Ovary (tissue), 7 donors: ENCODE measurements at regions not wholly inside any gene's neighbourhood (a gene's known extent, or its start where the extent isn't known, plus 50 kb on each side); places are given as distances from the start of the nearest gene placed in this dataset.
"Not testable (repeated sequence)": the region's sequence is repeated elsewhere in the genome, so short reads cannot be mapped to it uniquely, and the experiment has no call there.

ENCODE experiments used
- DNase-seq, 5 donors: peaks; one replicate each; pipeline ENCODE4 v3.0.0-alpha.2; 2019 to 2020
- H3K27ac ChIP-seq, 2 donors: fragments of 200-600 bp; one replicate each; pipeline versions ENCODE4 v1.5.1 to v1.8.0; 2019 to 2022
- H3K27me3 ChIP-seq: fragments of 200-600 bp; one replicate; pipeline ENCODE4 v1.8.0; 2022
- H3K36me3 ChIP-seq: fragments of 200-600 bp; sonication (generic); one replicate; pipeline ENCODE4 v1.5.1; 2019
- H3K4me1 ChIP-seq: one replicate; pipeline ENCODE4 v1.8.1; 2013; ENCODE audit warnings: mild to moderate bottlenecking, moderate library complexity; ENCODE audit not compliant: insufficient read depth
- H3K4me3 ChIP-seq: fragments of 200-600 bp; sonication (generic); one replicate; pipeline ENCODE4 v1.5.1; 2017
- H3K9me3 ChIP-seq, 2 donors: fragments of 200-600 bp in 1 of 2; sonication (generic) in 1 of 2; one replicate each; pipeline versions ENCODE4 v1.5.1 to v1.8.1; 2013 to 2019; ENCODE audit warnings: mild to moderate bottlenecking in 1 of 2, moderate library complexity in 1 of 2
- EP300 ChIP-seq: sonication (generic); formaldehyde crosslinking; IDR thresholded peaks from one replicate; pipeline ENCODE4 v1.6.1; 2017; ENCODE audit warnings: antibody characterized with exemption
- POLR2A ChIP-seq: fragments of 450-650 bp; IDR thresholded peaks from one replicate; pipeline ENCODE4 v1.6.1; 2017; ENCODE audit warnings: antibody characterized with exemption, mild to moderate bottlenecking, moderate library complexity
- WGBS, 3 donors: extraction: QIAGEN DNeasy Blood & Tissue Kit in 1 of 3; methylation state at CpG; one replicate each; pipeline versions ENCODE4 v1.1.5 to v1.1.7; 2013 to 2017; 5-methylcytosine and 5-hydroxymethylcytosine counted together
- intact Hi-C, 4 donors: fragments of 100-400 bp; cut with DNase I; formaldehyde crosslinking; loops; one replicate each; pipeline versions ENCODE4 v1.11.0 to v1.15.1; 2022 to 2023
- TF ChIP-seq, protein P1 (sequence below), 3 donors: fragments of 450-650 bp in 2 of 3; fragments of 200-600 bp in 1 of 3; IDR thresholded peaks; one replicate each; pipeline versions ENCODE4 v1.5.1 to v1.8.0; 2016 to 2022; ENCODE audit warnings: antibody characterized with exemption in 3 of 3, mild to moderate bottlenecking in 1 of 3
- donor health status: DM: no; HTN: no; CAD: no; lungs with moderate emphysema.
- donor health status: DM: no; HTN: no; CAD: no.
- donor health status: Bipolar disorder and iron deficiency.
- donor health status: DM: no; HTN: no; CAD: no.
- donor health status: DM: yes; HTN: yes; CAD: no.

DNA sequence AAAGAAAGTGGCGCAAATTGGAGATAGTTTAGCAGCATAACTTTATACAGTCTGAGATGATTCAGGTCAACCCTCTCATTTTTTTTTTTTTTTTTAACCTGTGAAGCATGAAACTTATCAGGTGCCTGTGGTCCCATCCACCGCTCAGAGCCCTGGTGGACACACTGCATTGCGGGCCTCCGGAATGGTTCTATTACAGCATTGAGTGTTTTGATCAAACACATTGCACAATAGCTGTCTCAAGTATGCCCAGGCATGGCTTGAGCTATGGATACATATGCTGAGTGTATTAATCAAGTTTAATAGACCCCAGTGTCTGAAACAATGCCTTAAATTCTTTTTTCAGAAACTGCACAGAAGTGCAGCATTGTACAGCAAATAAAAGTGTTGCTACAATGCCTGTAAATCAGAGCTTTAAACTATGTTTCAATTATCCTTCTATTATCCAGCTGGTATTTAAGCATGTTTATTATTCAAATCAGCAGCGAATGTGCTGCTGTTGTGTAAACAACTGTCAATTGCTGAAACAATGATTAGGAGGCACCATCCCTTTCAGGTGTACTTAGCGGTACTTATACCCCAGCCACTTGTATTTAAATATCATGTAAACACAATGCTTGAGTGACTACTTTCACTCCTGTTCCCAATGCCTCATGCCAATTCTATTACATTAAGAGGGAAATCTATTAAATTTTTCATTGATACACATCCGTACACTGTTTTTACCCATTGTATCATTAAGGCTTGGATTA lies 456.6 kb downstream of the RPS6KC1 start:
- H3K36me3 ChIP-seq = no peaks in the 10 kb centered on the region
- no peak for DNase-seq
- no peaks in the 10 kb centered on the region for H3K9me3 ChIP-seq
- H3K4me1 ChIP-seq = no peaks in the 10 kb centered on the region
- H3K27me3 ChIP-seq = no peaks in the 10 kb centered on the region
- no peak overlapping the region for H3K27ac ChIP-seq
- WGBS, 3 donors = 72 to 73% (median 73%) methylated on average over 7 of the region's 7 CpGs
- TF ChIP-seq, protein P1, sequence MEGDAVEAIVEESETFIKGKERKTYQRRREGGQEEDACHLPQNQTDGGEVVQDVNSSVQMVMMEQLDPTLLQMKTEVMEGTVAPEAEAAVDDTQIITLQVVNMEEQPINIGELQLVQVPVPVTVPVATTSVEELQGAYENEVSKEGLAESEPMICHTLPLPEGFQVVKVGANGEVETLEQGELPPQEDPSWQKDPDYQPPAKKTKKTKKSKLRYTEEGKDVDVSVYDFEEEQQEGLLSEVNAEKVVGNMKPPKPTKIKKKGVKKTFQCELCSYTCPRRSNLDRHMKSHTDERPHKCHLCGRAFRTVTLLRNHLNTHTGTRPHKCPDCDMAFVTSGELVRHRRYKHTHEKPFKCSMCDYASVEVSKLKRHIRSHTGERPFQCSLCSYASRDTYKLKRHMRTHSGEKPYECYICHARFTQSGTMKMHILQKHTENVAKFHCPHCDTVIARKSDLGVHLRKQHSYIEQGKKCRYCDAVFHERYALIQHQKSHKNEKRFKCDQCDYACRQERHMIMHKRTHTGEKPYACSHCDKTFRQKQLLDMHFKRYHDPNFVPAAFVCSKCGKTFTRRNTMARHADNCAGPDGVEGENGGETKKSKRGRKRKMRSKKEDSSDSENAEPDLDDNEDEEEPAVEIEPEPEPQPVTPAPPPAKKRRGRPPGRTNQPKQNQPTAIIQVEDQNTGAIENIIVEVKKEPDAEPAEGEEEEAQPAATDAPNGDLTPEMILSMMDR (IDR thresholded peaks at IDR 0.05) = no peak
- TF ChIP-seq POLR2A (no peak), EP300 (no peak)
- no peak overlapping the region for H3K4me3 ChIP-seq
- intact Hi-C loops = no loop called here

DNA sequence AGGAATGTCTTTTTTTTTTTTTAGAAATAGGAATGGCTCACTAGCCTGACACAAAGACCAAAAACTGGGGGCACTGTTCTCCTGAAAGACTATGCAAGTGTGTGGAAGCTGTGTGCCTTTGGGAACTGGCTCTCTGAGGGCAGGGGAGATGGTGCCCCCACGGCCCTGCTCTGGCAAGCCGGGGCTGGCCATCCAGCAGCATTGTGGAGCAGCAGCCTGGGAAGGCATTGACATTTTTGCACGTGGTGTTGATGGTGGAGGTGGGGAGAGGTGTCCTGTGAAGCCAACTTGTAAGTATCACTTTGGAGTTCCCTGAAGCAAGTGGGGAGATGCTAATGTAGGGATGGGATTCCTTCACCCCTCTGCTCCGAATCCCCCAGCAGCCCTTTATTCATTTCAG lies 460.1 kb downstream of the RPS6KC1 start:
- H3K27me3 ChIP-seq = no peaks in the 10 kb centered on the region
- TF ChIP-seq, protein P1 (IDR thresholded peaks at IDR 0.05) = no peak
- TF ChIP-seq EP300 = no peak
- no peak for TF ChIP-seq POLR2A
- H3K27ac ChIP-seq = no peak overlapping the region
- DNase-seq = no peak
- no peak overlapping the region for H3K4me3 ChIP-seq
- WGBS, 3 donors = 40 to 62% (median 48%) methylated on average over 4 of the region's 4 CpGs
- H3K9me3 ChIP-seq = no peaks in the 10 kb centered on the region
- no peaks in the 10 kb centered on the region for H3K36me3 ChIP-seq
- intact Hi-C loops = no loop called here
- H3K4me1 ChIP-seq = no peaks in the 10 kb centered on the region

DNA sequence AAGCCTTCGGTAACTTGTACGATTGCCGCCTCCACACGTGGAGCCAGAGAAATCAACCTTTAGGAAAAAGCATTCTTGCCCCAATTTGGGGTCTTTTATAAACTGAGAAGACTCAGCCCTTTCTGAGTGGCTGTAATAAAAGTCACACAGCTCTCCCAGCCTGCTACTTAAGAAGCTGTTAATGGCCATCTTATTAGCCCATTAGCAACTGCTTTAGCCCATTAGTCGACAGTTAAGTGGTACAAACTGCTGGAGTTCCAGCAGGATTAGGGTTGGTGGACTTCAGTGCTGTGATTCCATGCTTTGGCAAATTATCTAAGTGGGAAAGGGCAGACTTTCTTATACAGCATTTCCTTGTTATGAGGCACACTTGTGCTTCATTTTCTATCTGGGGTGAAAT lies 461.3 kb downstream of the RPS6KC1 start:
- WGBS, 3 donors = 49 to 54% (median 53%) methylated on average over 5 of the region's 5 CpGs
- DNase-seq = no peak

DNA sequence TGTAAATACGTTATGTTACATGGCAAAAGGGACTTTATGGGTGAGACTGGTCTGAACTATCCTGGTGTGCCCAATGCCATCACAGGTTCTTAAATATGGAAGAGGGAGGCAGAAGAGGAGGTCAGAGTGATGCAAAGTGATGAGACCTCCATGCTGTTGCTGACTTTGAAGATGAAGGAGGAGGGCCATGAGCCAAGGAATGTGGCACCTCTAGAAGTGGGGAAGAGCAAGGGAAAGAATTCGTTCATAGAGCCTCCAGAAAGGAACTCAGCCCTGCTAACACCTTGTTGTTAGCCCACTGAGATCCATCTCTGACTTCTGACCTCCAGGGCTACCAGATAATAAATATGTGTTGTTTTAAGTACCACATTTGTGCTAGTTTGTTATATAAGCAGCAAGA lies 462.0 kb downstream of the RPS6KC1 start:
- no peak for DNase-seq
- no peaks in the 10 kb centered on the region for H3K27me3 ChIP-seq
- intact Hi-C loops = no loop called here
- WGBS, 3 donors = 35 to 48% (median 45%) methylated on average over 2 of the region's 2 CpGs
- no peaks in the 10 kb centered on the region for H3K36me3 ChIP-seq
- no peaks in the 10 kb centered on the region for H3K9me3 ChIP-seq
- no peak overlapping the region for H3K4me3 ChIP-seq
- H3K4me1 ChIP-seq = no peaks in the 10 kb centered on the region
- H3K27ac ChIP-seq = no peak overlapping the region
- TF ChIP-seq EP300 = no peak

More for the DNA sequence above, 461.3 kb downstream of the RPS6KC1 start:
- TF ChIP-seq POLR2A = no peak
- no peak for TF ChIP-seq EP300
- TF ChIP-seq, protein P1 (IDR thresholded peaks at IDR 0.05) = no peak
- no peaks in the 10 kb centered on the region for H3K27me3 ChIP-seq
- intact Hi-C loops = no loop called here
- H3K27ac ChIP-seq = no peak overlapping the region
- H3K36me3 ChIP-seq = no peaks in the 10 kb centered on the region
- H3K4me1 ChIP-seq = no peaks in the 10 kb centered on the region
- H3K9me3 ChIP-seq = no peaks in the 10 kb centered on the region
- H3K4me3 ChIP-seq = no peak overlapping the region

DNA sequence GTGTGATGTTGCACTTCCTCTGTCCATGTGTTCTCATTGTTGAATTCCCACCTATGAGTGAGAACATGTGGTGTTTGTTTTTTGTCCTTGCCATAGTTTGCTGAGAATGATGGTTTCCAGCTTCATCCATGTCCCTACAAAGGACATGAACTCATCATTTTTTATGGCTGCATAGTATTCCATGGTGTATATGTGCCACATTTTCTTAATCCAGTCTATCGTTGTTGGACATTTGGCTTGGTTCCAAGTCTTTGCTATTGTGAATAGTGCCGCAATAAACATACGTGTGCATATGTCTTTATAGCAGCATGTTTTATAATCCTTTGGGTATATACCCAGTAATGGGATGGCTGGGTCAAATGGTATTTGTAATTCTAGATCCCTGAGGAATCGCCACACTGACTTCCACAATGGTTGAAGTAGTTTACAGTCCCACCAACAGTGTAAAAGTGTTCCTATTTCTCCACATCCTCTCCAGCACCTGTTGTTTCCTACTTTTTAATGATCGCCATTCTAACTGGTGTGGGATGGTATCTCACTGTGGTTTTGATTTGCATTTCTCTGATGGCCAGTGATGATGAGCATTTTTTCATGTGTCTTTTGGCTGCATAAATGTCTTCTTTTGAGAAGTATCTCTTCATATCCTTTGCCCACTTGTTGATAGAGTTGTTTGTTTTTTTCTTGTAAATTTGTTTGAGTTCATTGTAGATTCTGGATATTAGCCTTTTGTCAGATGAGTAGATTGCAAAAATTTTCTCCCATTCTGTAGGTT lies 463.6 kb downstream of the RPS6KC1 start:
- H3K27me3 ChIP-seq, intact Hi-C loops, H3K4me1 ChIP-seq, H3K27ac ChIP-seq, H3K4me3 ChIP-seq, H3K36me3 ChIP-seq, H3K9me3 ChIP-seq, DNase-seq: not testable (repeated sequence)
- 91 to 93% (median 92%) methylated on average over 5 of the region's 5 CpGs for WGBS, 3 donors
